Testis (tissue), 2 donors: ENCODE measurements at regions not wholly inside any gene's neighbourhood (a gene's known extent, or its start where the extent isn't known, plus 50 kb on each side); places are given as distances from the start of the nearest gene placed in this dataset.
A peak's percentile ranks its signal among the peaks of the same experiment; 100 is the strongest.

Experiments
- DNase-seq: peaks from one replicate; pipeline ENCODE4 v3.0.0-alpha.2; 2019
- H3K27ac ChIP-seq, 2 donors: fragments of 200-600 bp; sonication (generic); one replicate each; pipeline ENCODE4 v1.5.1; 2019
- H3K27me3 ChIP-seq: fragments of 200-600 bp; sonication (generic); one replicate; pipeline ENCODE4 v1.5.1; 2019
- H3K36me3 ChIP-seq: fragments of 200-600 bp; sonication (generic); one replicate; pipeline ENCODE4 v1.5.1; 2017; ENCODE audit warnings: low read depth; ENCODE audit errors: missing control alignments
- H3K4me1 ChIP-seq: fragments of 200-600 bp; sonication (generic); one replicate; pipeline ENCODE4 v1.5.1; 2019
- H3K4me3 ChIP-seq, 2 donors: fragments of 200-600 bp; sonication (generic); one replicate each; pipeline ENCODE4 v1.5.1; 2017 to 2019
- H3K9me3 ChIP-seq: fragments of 200-600 bp; sonication (generic); one replicate; pipeline ENCODE4 v1.5.1; 2017
- POLR2A ChIP-seq: fragments of 450-650 bp; IDR thresholded peaks from one replicate; pipeline ENCODE4 v1.6.1; 2017; ENCODE audit warnings: antibody characterized with exemption, mild to moderate bottlenecking, moderate library complexity
- WGBS, 2 donors: methylation state at CpG; one replicate each; pipeline ENCODE4 v1.1.5; 2018; 5-methylcytosine and 5-hydroxymethylcytosine counted together
- intact Hi-C: fragments of 100-400 bp; cut with DNase I; formaldehyde crosslinking; loops from one replicate; pipeline ENCODE4 v1.15.1; 2023; ENCODE audit warnings: low total_unique reads
- TF ChIP-seq, protein P1 (sequence below), 3 experiments: fragments of 450-650 bp in 2 of 3; fragments of 200-600 bp in 1 of 3; sonication (generic) in 1 of 3; IDR thresholded peaks; one replicate each; pipeline ENCODE4 v1.5.1; 2016 to 2019; ENCODE audit warnings: antibody characterized with exemption in 3 of 3, mild to moderate bottlenecking in 2 of 3, moderate library complexity in 1 of 3

DNA sequence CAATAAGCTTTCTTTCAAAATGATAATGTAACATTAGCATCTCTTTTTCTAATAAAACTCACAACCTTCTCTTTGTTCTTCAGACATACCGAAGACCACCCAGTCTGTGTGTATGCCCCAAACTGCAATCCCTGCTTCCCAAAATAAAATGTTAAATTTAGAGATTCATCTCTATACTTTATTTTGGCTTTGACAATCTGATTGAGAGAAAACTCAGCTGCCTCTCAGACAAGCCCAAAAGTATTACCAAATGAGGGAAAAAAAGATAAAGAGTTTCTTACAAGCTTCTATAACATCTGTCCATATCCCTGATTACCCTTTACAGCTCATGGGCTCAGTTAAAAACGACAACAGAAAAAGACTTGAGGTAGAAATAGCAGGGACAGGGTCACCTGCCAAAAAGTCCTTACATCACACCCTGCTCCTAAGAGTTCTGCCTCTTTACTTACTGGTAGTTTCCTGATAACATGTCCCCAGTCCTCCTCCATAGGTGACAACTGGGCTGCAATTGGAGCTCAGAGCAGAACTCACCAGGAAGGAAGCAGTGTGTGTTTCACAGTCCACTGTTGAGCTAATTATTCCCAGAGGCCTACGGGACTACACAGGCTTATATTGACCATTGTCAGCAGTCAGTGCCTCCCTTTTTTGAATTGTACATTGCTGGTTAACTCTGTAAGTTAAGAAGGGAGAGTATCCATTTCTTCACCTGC, 70.9 kb upstream of the FAM9C start:
- H3K36me3 ChIP-seq, result no peaks in the 10 kb centered on the region
- 48 to 64% methylated on average over 3 of the region's 3 CpGs for WGBS, 2 donors
- intact Hi-C loops, result no loop called here
- no peak for DNase-seq
- no peaks in the 10 kb centered on the region for H3K27me3 ChIP-seq
- no peaks in the 10 kb centered on the region for H3K9me3 ChIP-seq
- H3K4me3 ChIP-seq, result no peak overlapping the region
- no peak overlapping the region for H3K27ac ChIP-seq
- TF ChIP-seq POLR2A, result no peak
- TF ChIP-seq, protein P1, sequence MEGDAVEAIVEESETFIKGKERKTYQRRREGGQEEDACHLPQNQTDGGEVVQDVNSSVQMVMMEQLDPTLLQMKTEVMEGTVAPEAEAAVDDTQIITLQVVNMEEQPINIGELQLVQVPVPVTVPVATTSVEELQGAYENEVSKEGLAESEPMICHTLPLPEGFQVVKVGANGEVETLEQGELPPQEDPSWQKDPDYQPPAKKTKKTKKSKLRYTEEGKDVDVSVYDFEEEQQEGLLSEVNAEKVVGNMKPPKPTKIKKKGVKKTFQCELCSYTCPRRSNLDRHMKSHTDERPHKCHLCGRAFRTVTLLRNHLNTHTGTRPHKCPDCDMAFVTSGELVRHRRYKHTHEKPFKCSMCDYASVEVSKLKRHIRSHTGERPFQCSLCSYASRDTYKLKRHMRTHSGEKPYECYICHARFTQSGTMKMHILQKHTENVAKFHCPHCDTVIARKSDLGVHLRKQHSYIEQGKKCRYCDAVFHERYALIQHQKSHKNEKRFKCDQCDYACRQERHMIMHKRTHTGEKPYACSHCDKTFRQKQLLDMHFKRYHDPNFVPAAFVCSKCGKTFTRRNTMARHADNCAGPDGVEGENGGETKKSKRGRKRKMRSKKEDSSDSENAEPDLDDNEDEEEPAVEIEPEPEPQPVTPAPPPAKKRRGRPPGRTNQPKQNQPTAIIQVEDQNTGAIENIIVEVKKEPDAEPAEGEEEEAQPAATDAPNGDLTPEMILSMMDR (IDR thresholded peaks at IDR 0.05), result no peak
- H3K4me1 ChIP-seq, result no peaks in the 10 kb centered on the region

DNA sequence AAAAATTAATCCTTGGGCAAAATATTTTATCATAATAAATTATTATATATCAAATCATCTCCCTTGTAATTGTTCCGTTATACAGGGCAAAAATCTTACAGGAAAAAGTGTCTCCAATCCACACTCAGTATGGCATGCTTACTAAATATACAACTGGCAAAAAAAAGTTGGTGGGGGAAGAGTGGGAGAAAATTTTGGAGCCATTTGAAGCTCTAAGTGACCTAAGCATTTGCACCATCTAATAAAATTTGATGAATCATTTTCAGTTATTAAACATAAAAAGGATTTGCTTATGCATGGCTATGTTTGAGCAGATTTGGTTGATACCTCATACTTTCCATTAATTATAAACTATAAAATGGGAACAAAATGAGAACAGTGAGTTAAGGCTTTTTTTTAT, 68.1 kb upstream of the FAM9C start:
- Histone ChIP-seq H3K4me3 (no peak overlapping the region), H3K9me3 (no peaks in the 10 kb centered on the region), H3K4me1 (no peaks in the 10 kb centered on the region), H3K27ac (no peak overlapping the region), H3K27me3 (no peaks in the 10 kb centered on the region), H3K36me3 (no peaks in the 10 kb centered on the region)
- 88 to 100% methylated on average over 1 of the region's 1 CpG for WGBS, 2 donors
- no peak for DNase-seq
- intact Hi-C loops, result no loop called here
- TF ChIP-seq, protein P1 (IDR thresholded peaks at IDR 0.05), result no peak
- no peak for TF ChIP-seq POLR2A

- no peak for DNase-seq
- TF ChIP-seq, protein P1 (IDR thresholded peaks at IDR 0.05), result no peak
- TF ChIP-seq POLR2A, result no peak
- intact Hi-C loops, result no loop called here
- no peaks in the 10 kb centered on the region for H3K36me3 ChIP-seq
- no peaks in the 10 kb centered on the region for H3K9me3 ChIP-seq
- no peaks in the 10 kb centered on the region for H3K4me1 ChIP-seq
- peak overlapping the region in 1 of 2 donors; percentile 15 for H3K27ac ChIP-seq
- no peak overlapping the region for H3K4me3 ChIP-seq
- no peaks in the 10 kb centered on the region for H3K27me3 ChIP-seq
- 53 to 61% methylated on average over 6 to 10 of the region's 10 CpGs for WGBS, 2 donors
These were observed 66.3 kb upstream of the FAM9C start for GRCh38 chrX:13110433-13111324.

DNA sequence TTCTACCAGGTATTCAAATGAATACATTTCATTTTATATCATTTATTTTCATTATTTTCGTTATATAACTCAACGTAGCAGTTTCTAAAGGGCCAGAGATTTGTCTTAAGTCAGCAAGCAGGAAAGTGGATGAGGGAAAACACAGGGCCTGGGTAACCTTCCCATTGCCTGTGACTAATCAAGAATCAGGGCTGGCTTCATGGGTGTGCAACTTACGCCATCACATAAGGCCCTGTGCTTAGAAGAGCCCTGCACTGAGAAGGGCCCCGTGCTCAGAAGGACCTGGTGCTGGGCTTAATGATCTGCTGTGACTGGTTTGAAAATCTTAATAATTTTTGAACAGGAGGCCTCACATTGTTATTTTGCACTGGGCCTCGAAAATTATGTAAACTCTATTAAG, 65.4 kb upstream of the FAM9C start:
- intact Hi-C loops, result no loop called here
- WGBS, 2 donors, result 91 to 97% methylated on average over 5 of the region's 5 CpGs
- H3K4me1 ChIP-seq, result no peaks in the 10 kb centered on the region
- no peak for DNase-seq
- H3K9me3 ChIP-seq, result no peaks in the 10 kb centered on the region
- TF ChIP-seq, protein P1 (IDR thresholded peaks at IDR 0.05), result no peak
- TF ChIP-seq POLR2A, result no peak
- no peaks in the 10 kb centered on the region for H3K36me3 ChIP-seq
- H3K27ac ChIP-seq, result no peak overlapping the region
- H3K27me3 ChIP-seq, result no peaks in the 10 kb centered on the region
- no peak overlapping the region for H3K4me3 ChIP-seq
